CD4-positive, alpha-beta T cell (primary cell): ENCODE measurements at regions not wholly inside any gene's neighbourhood (a gene's known extent, or its start where the extent isn't known, plus 50 kb on each side); places are given as distances from the start of the nearest gene placed in this dataset.
A peak's percentile ranks its signal among the peaks of the same experiment; 100 is the strongest.

ENCODE experiments used
- ATAC-seq: fragments of 200-7000 bp; cut with Tn5 transposase; one replicate; pipeline ENCODE4 v1.10.0; 2022; ENCODE audit warnings: mild to moderate bottlenecking; ENCODE audit not compliant: poor library complexity
- CTCF ChIA-PET: fragments of 350-600 bp; sonication (Branson Sonifier 250); formaldehyde crosslinking; loops from one replicate; lab custom pipeline; 2021; ENCODE audit warnings: antibody characterized with exemption, inconsistent platforms; lab: Charles Lee
- POLR2A ChIA-PET: fragments of 350-600 bp; sonication (Branson Sonifier 250); formaldehyde crosslinking; loops from one replicate; lab custom pipeline; 2021; ENCODE audit warnings: antibody characterized with exemption, inconsistent platforms; lab: Charles Lee
- DNase-seq, 14 experiments: peaks; one replicate each; pipeline ENCODE4 v3.0.0-alpha.2; 2013 to 2020; ENCODE audit warnings: mixed read lengths in 2 of 14
- H3K27ac ChIP-seq, 2 donors: one replicate each; pipeline versions ENCODE4 v1.5.1 to v1.7.0; 2013; ENCODE audit warnings: low read length in 2 of 2, low read depth in 1 of 2, mild to moderate bottlenecking in 1 of 2
- H3K27me3 ChIP-seq, 2 experiments: 1 replicate in 1 of 2; 2 replicates in 1 of 2; pipeline versions ENCODE4 v1.6.1 to v1.7.0; 2013; ENCODE audit warnings: low read length in 2 of 2, control low read depth in 1 of 2, mild to moderate bottlenecking in 1 of 2, moderate library complexity in 1 of 2; ENCODE audit not compliant: insufficient read depth in 2 of 2, control insufficient read depth in 1 of 2
- H3K36me3 ChIP-seq: one replicate; pipeline ENCODE4 v1.6.1; 2013; ENCODE audit warnings: low read length, control low read depth; ENCODE audit not compliant: insufficient read depth
- H3K4me1 ChIP-seq: one replicate; pipeline ENCODE4 v1.6.1; 2013; ENCODE audit warnings: low read length, control low read depth; ENCODE audit not compliant: insufficient read depth
- H3K4me3 ChIP-seq: one replicate; pipeline ENCODE4 v1.5.1; 2013; ENCODE audit warnings: mild to moderate bottlenecking, low read length, moderate library complexity
- H3K9me3 ChIP-seq, 2 experiments: 1 replicate in 1 of 2; 2 replicates in 1 of 2; pipeline versions ENCODE4 v1.6.1 to v1.7.0; 2013; ENCODE audit warnings: low read length in 2 of 2, mild to moderate bottlenecking in 2 of 2, control low read depth in 1 of 2, moderate library complexity in 1 of 2; ENCODE audit not compliant: control insufficient read depth in 1 of 2, insufficient read depth in 1 of 2
- H3K27ac Mint-ChIP-seq: one replicate; pipeline ENCODE4 v1.8.0; 2020; ENCODE audit warnings: mixed read lengths
- H3K27me3 Mint-ChIP-seq: one replicate; pipeline ENCODE4 v1.8.0; 2021; ENCODE audit warnings: mixed read lengths
- H3K36me3 Mint-ChIP-seq: one replicate; pipeline ENCODE4 v1.8.0; 2021; ENCODE audit warnings: low read depth, mixed read lengths
- H3K4me1 Mint-ChIP-seq: one replicate; pipeline ENCODE4 v1.8.0; 2021; ENCODE audit warnings: low read depth, mixed read lengths
- H3K4me3 Mint-ChIP-seq: one replicate; pipeline ENCODE4 v1.8.0; 2020; ENCODE audit warnings: mild to moderate bottlenecking, mixed read lengths
- H3K9me3 Mint-ChIP-seq: one replicate; pipeline ENCODE4 v1.8.0; 2020; ENCODE audit warnings: mixed read lengths
- intact Hi-C, 2 experiments: fragments of 100-400 bp; cut with DNase I in 1 of 2; cut with micrococcal nuclease in 1 of 2; formaldehyde crosslinking; loops; one replicate each; pipeline versions ENCODE4 v1.15.1 to v1.9.0; 2023 to 2025; cut with DNase I, micrococcal nuclease
- TF ChIP-seq, protein P1 (sequence below): fragments of 200-600 bp; IDR thresholded peaks from one replicate; pipeline ENCODE4 v1.8.0; 2022; ENCODE audit warnings: antibody characterized with exemption, mild to moderate bottlenecking

DNA sequence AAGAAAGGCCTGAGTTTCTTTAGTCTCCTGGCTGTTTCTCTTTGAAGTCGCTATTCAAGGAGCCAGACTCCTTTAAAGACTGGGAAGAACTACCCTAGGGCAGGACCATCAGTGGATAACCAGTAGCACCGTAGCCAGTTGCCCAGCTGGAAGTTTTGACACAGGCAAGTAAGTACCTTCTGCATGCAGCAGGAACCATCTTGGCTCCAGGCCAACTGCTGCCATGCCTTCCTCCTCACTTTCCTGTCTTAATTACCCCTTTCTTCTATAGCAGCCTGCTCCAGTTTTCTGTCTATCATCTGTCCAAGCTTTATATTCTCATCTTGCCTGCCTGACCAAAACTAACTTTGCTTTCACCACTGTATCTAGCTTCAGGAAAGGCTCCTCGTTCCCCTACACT is 149.7 kb upstream of the SV2C start:
- Histone ChIP-seq H3K27me3 (no peaks in the 10 kb centered on the region), H3K4me3 (no peak overlapping the region), H3K36me3 (no peaks in the 10 kb centered on the region), H3K27ac (no peak overlapping the region), H3K4me1 (no peaks in the 10 kb centered on the region), H3K9me3 (no peaks in the 10 kb centered on the region)
- no peak overlapping the region for H3K27ac Mint-ChIP-seq
- no peaks in the 10 kb centered on the region for H3K9me3 Mint-ChIP-seq
- no peaks in the 10 kb centered on the region for H3K36me3 Mint-ChIP-seq
- H3K4me3 Mint-ChIP-seq, result no peak overlapping the region
- no peaks in the 10 kb centered on the region for H3K4me1 Mint-ChIP-seq
- TF ChIP-seq, protein P1, sequence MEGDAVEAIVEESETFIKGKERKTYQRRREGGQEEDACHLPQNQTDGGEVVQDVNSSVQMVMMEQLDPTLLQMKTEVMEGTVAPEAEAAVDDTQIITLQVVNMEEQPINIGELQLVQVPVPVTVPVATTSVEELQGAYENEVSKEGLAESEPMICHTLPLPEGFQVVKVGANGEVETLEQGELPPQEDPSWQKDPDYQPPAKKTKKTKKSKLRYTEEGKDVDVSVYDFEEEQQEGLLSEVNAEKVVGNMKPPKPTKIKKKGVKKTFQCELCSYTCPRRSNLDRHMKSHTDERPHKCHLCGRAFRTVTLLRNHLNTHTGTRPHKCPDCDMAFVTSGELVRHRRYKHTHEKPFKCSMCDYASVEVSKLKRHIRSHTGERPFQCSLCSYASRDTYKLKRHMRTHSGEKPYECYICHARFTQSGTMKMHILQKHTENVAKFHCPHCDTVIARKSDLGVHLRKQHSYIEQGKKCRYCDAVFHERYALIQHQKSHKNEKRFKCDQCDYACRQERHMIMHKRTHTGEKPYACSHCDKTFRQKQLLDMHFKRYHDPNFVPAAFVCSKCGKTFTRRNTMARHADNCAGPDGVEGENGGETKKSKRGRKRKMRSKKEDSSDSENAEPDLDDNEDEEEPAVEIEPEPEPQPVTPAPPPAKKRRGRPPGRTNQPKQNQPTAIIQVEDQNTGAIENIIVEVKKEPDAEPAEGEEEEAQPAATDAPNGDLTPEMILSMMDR, result no peak
- ATAC-seq (no peak), DNase-seq (peak in 2 of 14 experiments; percentile 2)
- peaks cover 48% of the 10 kb centered on the region for H3K27me3 Mint-ChIP-seq
- CTCF ChIA-PET, result no interaction called here
- POLR2A ChIA-PET, result no interaction called here
- intact Hi-C loops, result no loop called here

DNA sequence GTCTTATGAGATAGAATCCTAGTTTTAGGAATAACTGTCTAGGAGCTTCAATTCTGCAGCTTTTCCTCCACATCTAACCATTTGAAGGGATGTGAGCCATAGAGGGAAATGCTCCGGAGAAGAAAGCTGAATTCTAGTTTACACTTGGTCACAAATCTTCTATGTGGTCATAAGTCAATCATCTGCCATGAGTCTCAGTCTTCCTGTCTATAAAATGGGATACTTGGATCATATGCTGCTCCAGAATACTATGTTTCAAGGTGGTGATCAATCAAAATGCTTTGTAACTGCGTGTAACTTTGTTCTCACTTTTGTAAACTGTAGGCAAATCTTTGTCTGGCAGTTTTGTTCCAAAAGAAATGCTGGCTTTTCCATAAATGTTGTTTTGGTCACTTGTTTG is 152.0 kb upstream of the SV2C start:
- Histone ChIP-seq H3K4me3 (no peak overlapping the region), H3K36me3 (no peaks in the 10 kb centered on the region), H3K27ac (no peak overlapping the region), H3K27me3 (no peaks in the 10 kb centered on the region), H3K9me3 (no peaks in the 10 kb centered on the region), H3K4me1 (no peaks in the 10 kb centered on the region)
- Mint-ChIP-seq H3K4me3 (no peak overlapping the region), H3K4me1 (no peaks in the 10 kb centered on the region), H3K27me3 (peaks cover 37% of the 10 kb centered on the region), H3K27ac (no peak overlapping the region), H3K36me3 (no peaks in the 10 kb centered on the region), H3K9me3 (no peaks in the 10 kb centered on the region)
- CTCF ChIA-PET, result interaction anchor here (1.7 kb wide), 1 partner anchor 12 kb away, joined by 4 read pairs; no protein-coding TSS in a partner anchor
- DNase-seq (no peak), ATAC-seq (no peak)
- TF ChIP-seq, protein P1, result no peak
- intact Hi-C loops, result no loop called here
- POLR2A ChIA-PET, result no interaction called here

DNA sequence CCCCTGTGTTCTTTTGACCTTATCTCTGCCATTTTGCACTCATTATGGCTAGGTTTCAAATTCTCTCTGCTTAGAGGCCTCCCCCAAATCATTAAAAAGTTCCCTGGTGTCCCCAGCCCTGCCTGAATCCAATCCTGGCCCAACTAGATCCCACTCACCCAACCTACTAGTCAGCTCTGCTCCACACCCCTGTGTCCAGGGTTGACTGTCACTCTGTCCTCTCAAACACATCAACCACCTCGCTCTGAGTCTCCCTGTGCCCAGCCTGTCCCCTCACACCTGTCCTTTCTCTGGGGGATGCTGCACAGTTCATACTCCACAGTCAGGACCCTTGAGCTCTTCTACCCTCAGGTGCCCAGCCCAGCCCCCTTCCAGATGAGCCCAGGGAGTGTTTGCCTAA is 154.2 kb upstream of the SV2C start:
- intact Hi-C loops, result no loop called here
- POLR2A ChIA-PET, result no interaction called here
- Mint-ChIP-seq H3K4me1 (no peaks in the 10 kb centered on the region), H3K36me3 (no peaks in the 10 kb centered on the region), H3K27ac (no peak overlapping the region), H3K27me3 (peaks cover 40% of the 10 kb centered on the region), H3K4me3 (no peak overlapping the region), H3K9me3 (no peaks in the 10 kb centered on the region)
- Histone ChIP-seq H3K27me3 (no peaks in the 10 kb centered on the region), H3K27ac (no peak overlapping the region), H3K4me3 (no peak overlapping the region), H3K9me3 (no peaks in the 10 kb centered on the region), H3K4me1 (no peaks in the 10 kb centered on the region), H3K36me3 (no peaks in the 10 kb centered on the region)
- no peak for ATAC-seq
- CTCF ChIA-PET, result no interaction called here
- DNase-seq, result no peak
- TF ChIP-seq, protein P1, result no peak
